ENCODE measurements at regions not wholly inside any gene's neighbourhood (a gene's known extent, or its start where the extent isn't known, plus 50 kb on each side); places are given as distances from the start of the nearest gene placed in this dataset.
"Not testable (repeated sequence)": the region's sequence is repeated elsewhere in the genome, so short reads cannot be mapped to it uniquely, and the experiment has no call there.

DNA sequence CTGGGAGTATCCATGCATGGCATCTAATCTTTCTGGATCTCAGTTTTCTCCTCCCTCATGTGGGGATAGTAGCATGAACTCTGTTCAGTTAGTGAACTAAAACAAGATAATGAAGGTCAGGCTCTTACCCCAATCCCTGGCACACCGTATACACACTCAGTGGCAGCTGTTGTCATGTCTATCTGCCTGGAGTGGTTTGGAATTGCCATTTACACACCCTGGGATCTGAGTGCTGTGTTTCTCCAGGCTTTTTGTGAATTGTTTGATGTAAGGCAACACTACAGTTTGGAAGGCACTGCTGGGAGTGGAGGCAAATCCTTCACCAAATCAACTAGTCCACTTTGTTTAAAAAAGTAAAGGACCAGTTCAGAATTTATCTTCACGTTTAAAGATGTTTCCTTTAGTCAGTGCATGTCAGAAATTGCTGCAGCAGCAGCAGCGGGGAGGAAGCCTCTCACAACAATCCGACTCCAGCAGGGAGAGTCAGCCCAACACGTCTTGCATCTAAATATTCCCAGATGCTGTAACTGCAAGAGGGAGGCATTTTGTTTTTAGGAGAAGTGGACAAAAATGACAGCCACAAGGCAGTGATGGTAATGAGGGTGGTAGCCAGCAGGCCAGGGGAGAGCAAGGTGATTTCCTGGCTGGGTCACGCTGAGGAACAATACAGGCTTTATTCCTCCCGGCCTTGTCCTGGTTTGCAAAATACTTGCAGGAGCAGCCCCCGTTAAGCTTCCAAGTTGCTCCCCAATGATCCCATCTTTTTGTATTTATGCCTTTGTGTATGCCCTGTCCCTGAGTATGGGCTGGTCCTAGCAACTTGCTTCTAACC is 128.5 kb upstream of the LRIG1 start:
- in situ Hi-C loops (cut with MboI; ENCODE audit: low sequenced_read_pairs), result no loop called here

DNA sequence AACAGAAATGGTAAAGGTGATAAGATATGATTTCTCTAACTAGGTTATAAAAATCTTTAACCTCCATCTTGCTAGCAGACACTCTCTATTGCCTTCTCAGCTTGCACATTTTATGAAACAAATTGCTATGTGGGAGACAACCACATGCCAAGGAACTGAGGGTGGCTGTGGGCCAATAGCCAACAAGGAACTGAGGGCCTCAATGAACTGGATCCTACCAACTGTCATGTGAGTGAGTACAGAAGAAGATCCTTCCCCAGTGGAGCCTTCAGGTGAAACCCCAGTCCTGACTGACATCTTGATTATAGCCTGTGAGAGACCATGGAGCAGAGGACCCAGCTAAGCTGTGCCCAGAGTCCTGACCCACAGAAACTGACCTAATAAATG is 129.2 kb upstream of the LRIG1 start:
- in situ Hi-C loops (cut with MboI; ENCODE audit: low sequenced_read_pairs), result no loop called here

DNA sequence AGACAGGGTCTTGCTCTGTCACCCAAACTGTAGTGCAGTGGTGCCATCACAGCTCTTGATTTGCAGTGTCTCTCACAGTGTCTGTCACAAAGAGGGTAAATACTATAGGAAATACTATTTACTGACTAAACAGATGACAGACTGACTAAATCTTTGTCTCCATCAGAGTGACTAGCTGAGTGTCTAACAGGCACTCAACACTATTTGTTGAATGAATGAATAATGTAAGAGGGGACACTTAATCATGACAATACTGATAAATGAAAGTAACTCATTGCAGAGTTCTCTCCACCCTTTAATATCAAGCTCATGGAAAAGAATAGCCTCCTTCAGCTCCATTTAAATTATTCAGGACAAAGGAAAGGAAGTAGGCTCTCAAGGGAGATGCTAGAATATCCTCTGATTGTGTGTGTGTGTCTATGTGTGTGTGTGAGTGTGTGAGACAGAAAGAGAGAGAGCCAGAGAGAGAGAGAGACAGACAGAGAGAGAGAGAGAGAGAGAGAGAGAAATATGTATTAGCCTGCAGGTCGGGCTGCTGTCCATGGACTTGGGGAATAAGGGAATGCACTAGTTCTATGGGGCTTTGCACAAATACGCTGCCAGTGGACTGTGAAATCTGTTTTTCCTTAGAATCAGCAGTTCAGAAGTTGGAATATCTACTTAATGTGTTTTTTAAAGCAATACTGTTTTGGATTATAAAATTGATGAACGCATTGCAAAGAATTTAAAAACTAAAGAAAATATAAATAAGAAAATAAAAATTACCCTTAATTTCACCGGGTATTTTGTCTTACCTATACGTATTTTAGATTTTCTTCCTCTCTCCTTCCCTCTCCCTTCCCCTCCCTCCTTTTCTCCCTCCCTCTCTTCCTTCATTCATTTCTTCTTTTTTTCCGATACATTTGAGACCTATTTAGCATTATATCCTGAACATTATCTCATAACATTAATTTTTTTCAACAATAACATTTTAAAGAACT is 132.9 kb upstream of the LRIG1 start:
- in situ Hi-C loops (cut with MboI; ENCODE audit: low sequenced_read_pairs), result no loop called here

DNA sequence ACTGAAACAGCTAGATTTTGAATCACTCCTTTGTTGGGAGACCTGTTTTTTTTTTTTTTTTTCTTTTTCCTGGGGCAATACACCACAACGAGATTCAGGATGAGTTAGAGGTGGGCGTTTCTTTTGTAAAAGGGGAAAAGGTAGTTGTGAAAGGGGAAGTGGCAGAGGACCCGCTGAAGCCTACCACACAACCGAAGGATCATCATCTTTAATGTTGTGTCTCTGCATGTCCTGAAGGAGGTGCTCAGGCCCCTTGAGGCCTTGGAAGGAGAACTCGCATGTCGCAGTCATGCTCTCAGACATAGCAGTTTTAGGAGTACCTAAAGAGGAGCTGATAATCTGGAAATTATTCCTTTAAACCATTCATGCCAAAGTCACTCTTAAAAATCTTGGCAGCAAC is 137.9 kb upstream of the LRIG1 start:
- in situ Hi-C loops (cut with MboI; ENCODE audit: low sequenced_read_pairs), result no loop called here

DNA sequence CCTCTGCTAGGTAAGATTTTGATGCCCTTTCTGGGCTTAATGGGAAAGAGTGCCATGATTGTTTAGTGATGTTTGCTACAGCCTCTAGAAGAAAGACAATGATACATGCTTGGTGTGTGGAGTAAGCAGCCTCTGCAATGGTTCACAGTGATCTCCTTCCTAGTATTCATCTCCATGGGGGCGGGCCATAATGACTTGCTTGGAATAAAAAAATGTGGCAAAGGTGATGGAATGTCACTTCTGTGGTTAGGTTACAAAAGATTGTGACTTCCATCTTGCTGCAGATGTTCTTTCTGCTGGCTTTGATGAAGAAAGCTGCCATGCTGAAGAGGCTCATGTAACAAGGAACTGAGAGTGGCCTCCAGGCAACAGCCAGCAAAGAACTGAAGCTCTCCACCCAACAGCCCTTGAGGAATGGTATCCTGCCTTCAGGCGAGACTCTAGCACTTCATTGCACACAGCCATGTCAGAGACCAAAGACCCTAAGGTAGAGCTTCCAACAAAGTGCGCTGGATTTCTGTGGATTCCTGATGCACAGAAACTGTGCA is 139.1 kb upstream of the LRIG1 start:
- in situ Hi-C loops (cut with MboI; ENCODE audit: low sequenced_read_pairs), result no loop called here

DNA sequence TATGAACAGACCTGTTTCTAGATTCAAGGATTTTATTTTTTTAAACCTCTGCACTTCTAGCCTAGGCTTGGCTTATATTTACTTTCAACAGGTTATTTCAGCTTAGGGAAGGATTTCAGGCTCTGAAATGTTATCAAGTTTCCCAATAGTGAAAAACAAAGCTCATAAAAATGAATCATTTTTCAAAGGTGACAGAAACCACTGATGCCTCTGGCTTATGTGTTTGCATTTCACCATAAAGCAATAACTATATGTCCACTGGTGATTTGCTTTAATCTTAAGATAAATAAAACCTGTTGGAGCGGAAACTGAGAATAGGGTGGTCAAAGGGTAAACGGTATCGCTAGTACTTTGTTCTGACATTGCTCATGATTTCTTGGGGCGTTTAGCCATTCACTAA is 141.2 kb upstream of the LRIG1 start:
- in situ Hi-C loops (cut with MboI; ENCODE audit: low sequenced_read_pairs), result no loop called here

DNA sequence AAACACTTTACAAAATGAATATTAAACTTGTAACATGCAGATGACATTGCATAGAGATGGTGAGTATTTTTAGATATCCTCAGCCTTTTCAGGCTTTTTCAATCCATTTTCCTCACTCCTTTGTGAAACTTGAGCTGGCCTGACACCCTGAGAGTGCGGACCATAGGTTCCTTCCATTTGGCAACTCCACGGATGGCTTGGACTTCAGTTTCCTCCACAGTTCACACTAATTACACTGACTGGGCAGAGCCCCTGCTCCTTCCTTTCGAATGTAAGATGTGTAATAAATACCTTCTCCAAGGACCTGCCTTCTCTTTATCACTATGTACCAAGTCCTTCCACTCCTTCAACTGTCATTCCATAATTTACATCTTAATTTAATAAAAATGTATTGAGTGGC is 141.7 kb upstream of the LRIG1 start:
- in situ Hi-C loops (cut with MboI; ENCODE audit: low sequenced_read_pairs), result no loop called here

DNA sequence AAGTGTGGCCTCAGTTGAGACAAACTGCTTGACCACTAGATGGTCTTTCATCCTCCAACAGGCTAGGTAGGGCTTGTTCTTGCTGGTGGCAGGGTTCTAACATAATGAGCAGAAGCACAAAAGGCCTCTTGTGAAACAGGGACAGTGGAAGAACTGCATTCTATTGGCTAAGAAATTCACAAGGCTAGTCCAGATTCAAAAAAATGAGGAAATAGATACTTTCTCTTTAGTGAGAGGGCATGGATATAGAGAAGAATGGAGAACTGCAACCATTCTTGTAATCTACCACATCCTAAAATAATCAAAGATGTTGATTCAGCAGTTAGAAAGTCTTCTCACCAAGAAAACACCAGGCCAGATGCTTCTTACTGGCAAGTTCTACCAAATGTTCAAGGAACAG is 143.7 kb upstream of the LRIG1 start:
- in situ Hi-C loops (cut with MboI; ENCODE audit: low sequenced_read_pairs), result no loop called here

DNA sequence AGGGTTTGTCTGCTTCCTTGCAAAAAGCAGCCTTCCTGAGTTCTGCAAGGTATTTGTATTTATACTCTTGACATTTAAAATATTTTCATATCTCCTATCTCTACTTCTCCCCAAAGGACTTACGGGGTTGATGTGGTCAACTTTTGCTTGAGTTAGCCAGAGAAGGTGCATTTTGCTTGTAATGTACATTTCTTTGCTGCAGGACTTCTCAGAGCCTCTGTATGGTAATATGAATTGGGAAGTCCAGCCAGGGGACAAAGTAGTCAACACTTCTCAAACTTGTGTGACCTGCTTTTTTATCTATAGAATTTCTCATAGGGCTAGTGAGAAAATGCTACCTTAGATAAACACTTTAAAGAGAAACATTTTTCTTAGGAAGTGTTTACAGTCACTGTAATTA is 148.2 kb upstream of the LRIG1 start:
- in situ Hi-C loops (cut with MboI; ENCODE audit: low sequenced_read_pairs), result no loop called here

DNA sequence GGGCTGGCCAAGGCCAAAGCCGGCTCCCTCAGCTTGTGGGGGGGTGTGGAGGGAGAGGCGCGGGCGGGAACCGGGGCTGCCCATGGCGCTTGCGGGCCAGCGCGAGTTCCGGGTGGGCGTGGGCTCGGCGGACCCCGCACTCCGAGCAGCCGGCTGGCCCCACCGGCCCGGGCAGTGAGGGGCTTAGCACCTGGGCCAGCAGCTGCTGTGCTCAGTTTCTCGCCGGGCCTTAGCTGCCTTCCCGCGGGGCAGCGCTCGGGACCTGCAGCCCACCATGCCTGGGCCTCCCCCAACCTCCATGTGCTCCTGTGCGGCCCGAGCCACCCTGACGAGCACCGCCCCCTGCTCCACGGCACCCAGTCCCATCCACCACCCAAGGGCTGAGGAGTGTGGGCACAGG is 150.7 kb upstream of the LRIG1 start:
- in situ Hi-C loops (cut with MboI; ENCODE audit: low sequenced_read_pairs), result not testable (repeated sequence)

DNA sequence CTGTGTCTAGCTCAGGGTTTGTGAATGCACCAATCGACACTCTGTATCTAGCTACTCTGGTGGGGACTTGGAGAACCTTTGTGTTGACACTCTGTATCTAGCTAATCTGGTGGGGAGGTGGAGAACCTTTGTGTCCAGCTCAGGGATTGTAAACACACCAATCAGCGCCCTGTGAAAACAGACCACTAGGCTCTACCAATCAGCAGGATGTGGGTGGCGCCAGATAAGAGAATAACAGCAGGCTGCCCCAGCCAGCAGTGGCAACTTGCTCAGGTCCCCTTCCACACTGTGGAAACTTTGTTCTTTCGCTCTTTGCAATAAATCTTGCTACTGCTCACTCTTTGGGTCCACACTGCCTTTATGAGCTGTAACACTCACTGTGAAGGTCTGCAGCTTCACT is 151.3 kb upstream of the LRIG1 start:
- in situ Hi-C loops (cut with MboI; ENCODE audit: low sequenced_read_pairs), result not testable (repeated sequence)

DNA sequence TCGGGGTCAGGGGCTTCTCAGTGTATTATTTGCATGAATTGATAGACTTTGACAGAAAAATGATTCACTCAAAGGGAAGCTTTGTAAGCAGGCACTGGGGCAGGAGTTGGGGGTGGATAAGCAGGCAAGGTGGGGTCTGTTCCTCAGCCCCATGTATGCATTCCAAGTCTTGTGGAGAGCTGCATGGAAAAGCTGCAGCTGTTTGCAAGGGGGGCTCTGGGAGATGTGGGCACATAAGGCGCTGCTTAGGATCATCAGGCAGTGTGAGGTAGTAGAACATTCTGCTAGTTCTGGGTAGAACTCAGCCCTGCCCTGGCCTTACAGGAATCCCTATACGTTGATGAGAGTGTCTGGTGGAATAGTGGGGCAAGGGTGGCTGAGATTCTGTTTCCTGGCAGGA is 154.2 kb upstream of the LRIG1 start:
- in situ Hi-C loops (cut with MboI; ENCODE audit: low sequenced_read_pairs), result no loop called here

DNA sequence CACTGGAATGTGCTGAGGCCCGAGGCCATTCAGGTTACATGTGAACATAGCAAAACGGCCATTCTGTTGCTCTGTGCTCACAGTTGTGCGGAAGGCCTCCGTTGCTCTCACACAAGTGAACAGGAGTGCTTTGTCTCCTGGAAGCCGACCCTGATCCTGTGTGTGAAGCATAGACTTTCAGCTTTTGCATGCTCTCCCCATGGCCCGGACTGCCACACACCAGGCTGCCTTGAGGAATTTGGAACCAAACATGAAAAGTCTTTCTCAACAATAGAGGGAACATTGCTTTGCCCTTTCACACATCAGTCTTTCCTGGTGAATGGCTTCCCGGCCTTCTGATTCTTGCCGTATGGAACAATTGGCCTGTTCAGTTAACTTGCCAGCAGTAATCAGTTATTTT is 154.8 kb upstream of the LRIG1 start:
- in situ Hi-C loops (cut with MboI; ENCODE audit: low sequenced_read_pairs), result no loop called here

DNA sequence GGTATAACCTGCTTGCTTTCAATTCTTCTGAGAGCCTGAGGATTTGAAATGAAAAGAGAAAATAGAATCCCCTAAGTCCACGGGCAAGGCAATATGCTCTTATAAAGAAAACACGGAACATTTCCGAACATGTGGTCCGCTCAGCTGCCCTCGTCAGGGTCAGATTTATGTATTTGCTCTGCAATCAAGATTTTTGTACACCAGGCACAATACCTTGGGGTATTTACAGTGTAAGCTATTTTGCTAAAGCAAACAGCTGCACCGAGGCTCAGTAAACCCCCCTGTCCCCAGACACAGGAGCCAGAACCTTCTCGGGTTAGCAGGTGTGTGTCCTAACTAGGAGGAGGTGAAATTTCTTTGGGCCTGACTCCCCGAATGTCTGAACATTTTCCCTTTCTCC is 155.8 kb upstream of the LRIG1 start:
- in situ Hi-C loops (cut with MboI; ENCODE audit: low sequenced_read_pairs), result no loop called here

DNA sequence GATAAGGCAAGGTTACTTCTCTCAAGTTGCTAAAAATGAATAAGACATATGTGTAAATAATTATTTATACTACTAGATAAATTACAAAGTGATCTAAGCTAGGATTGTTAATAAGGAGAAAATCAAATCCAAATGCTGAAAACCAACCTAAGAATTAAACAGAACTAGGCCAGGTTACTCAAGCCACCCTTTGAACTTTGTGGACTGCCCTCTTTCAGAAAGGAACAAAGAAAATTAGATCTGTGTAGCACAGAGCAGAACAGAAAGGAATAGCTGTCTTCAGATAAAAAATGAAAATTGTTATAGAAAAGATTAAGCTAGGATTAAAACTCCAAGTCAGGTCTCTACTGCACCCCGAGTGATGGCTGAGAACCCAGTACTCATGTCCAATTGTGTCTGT is 158.2 kb upstream of the LRIG1 start:
- in situ Hi-C loops (cut with MboI; ENCODE audit: low sequenced_read_pairs), result no loop called here

DNA sequence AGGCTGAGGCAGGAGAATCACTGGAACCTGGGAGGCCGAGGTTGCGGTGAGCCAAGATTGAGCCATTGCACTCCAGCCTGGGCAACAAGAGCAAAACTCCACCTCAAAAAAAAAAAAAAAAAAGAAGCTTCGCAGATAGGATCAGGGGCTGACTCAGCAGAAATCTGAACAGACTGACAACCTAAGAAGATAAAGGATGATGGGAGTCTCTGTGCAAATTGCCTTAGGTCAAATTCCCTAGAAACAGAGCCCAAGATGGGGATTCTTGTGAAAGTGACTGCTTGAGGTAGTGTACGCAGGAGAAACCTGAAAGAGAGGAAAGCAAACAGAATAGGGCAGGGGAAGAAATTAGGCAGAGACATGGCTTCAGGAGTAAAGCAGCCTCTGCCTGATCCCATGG is 160.8 kb upstream of the LRIG1 start:
- in situ Hi-C loops (cut with MboI; ENCODE audit: low sequenced_read_pairs), result no loop called here

DNA sequence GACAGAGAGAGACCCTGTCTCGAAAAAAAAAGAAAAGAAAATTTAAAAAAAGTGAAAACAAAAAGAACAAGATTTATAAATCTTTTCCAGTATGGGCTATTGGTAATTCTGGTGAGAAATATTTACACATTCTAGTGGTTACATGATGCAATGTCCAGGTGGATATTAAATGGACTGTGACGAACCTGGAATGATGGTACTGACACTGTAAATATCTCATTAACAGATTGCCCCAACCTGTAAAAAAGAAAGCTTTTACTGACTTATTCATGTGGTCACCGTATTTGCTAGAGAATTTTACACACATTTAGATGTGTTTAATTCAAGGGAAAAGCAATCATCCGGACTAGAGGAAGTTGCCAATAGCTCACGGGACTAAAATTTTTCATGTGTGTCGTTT is 162.1 kb upstream of the LRIG1 start:
- in situ Hi-C loops (cut with MboI; ENCODE audit: low sequenced_read_pairs), result no loop called here

DNA sequence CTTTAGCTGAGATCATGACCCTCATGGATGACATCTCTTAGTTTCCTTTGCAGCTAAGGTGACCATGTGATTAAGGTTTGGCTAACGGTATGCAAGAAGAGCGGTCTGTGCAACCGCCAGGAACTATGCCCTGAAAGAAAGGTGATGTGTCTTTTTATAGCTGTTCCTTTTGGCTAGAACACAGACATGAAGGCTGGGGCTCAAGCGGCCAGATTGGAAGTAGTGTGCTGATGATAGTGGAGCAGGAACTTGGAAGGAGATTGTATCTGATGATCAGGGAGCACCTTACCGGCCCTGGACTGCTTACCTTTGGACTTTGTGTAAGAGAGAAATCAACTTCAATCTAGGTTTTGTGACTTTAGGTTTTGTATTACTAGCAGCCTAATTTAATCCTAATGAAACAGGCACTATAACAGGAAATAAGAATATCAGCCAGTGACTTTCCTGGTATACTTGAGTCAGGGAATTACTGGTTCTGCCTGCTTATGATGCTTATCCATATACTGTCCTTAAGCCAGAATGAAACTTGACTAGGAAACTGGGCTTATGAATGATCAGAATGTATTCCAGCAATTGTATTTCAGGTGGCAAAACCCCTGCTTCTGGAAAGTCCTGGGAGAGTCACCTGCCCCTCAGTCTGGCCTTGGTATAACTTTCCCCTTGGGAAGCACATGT is 164.3 kb upstream of the LRIG1 start:
- in situ Hi-C loops (cut with MboI; ENCODE audit: low sequenced_read_pairs), result no loop called here

DNA sequence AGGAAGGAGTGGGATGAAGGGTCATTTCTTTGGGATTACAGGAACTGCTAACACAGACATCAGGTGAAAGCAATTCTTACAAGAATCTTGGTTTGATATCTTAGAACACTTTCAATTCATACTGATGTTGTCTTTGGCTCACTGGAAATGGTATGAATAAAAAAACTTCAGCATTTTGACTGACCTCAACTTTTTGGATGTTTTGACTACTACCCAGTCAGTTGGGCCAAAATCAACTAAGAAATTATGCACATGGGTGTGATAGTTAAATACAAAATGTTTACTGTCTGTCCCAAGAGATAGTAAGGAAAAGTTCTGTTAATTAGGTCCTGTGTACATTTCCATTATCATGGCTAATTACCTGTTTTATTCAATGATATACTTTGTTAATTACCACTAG is 165.5 kb upstream of the LRIG1 start:
- in situ Hi-C loops (cut with MboI; ENCODE audit: low sequenced_read_pairs), result no loop called here

DNA sequence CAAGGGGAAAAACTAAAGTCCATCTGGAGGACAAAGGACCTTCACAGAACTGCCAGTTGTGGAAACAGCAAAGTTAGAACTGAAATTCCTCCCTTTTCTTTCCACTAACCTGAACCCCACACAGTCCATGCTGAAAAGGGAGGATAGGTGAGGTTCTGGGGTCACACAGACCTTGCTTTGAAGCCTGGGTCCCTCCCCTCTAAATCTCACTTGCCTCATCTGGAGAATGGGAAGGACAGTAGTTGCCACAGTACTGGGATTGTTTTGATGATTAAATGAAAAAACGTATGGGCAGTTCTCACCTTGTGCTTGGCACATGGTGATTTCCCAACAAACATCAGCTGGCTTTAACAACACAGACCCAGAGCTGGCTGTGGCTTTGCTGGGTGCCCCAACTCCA is 166.4 kb upstream of the LRIG1 start:
- in situ Hi-C loops (cut with MboI; ENCODE audit: low sequenced_read_pairs), result no loop called here

DNA sequence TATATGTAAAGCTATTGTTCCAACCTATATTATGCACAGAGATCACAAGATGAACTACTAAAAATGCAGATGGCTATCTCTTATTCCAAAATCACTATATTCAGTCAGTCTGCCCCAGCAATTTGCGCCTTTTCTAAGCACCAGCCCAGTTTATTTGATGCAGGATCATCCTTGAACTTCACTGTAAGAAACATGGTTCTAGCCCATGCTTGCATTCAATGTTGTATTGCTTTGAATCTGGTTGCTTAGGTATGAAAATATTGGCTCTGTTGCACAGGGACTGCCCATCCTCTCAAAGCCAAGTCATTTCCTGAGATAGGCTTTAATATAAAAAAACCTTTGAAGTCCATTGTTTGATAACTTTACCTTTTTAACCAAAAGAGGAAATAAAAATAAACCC is 170.5 kb upstream of the LRIG1 start:
- in situ Hi-C loops (cut with MboI; ENCODE audit: low sequenced_read_pairs), result no loop called here

All from HL-60/S4 treated with retinoic acid at 250 ng/mL for 4 days and 3 days (cell line).